ENCODE measurements at regions not wholly inside any gene's neighbourhood (a gene's known extent, or its start where the extent isn't known, plus 50 kb on each side); places are given as distances from the start of the nearest gene placed in this dataset.
"Not testable (repeated sequence)": the region's sequence is repeated elsewhere in the genome, so short reads cannot be mapped to it uniquely, and the experiment has no call there.

GRCh38 chr2:123652320-123652719 is 372.8 kb upstream of the CNTNAP5 start:
- TF ChIP-seq, protein P1, sequence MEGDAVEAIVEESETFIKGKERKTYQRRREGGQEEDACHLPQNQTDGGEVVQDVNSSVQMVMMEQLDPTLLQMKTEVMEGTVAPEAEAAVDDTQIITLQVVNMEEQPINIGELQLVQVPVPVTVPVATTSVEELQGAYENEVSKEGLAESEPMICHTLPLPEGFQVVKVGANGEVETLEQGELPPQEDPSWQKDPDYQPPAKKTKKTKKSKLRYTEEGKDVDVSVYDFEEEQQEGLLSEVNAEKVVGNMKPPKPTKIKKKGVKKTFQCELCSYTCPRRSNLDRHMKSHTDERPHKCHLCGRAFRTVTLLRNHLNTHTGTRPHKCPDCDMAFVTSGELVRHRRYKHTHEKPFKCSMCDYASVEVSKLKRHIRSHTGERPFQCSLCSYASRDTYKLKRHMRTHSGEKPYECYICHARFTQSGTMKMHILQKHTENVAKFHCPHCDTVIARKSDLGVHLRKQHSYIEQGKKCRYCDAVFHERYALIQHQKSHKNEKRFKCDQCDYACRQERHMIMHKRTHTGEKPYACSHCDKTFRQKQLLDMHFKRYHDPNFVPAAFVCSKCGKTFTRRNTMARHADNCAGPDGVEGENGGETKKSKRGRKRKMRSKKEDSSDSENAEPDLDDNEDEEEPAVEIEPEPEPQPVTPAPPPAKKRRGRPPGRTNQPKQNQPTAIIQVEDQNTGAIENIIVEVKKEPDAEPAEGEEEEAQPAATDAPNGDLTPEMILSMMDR (IDR thresholded peaks at IDR 0.05; ENCODE audit: low read length, missing control alignments), result no peak
- H3K4me3 ChIP-seq (replicated peaks; ENCODE audit: low read depth, low read length), result no peak overlapping the region
- DNase-seq (ENCODE audit: low read depth), result no peak

GRCh38 chr2:123656590-123656989 is 368.5 kb upstream of the CNTNAP5 start:
- TF ChIP-seq, protein P1 (IDR thresholded peaks at IDR 0.05; ENCODE audit: low read length, missing control alignments), result no peak
- no peak overlapping the region for H3K4me3 ChIP-seq (replicated peaks; ENCODE audit: low read depth, low read length)
- DNase-seq (ENCODE audit: low read depth), result no peak

DNA sequence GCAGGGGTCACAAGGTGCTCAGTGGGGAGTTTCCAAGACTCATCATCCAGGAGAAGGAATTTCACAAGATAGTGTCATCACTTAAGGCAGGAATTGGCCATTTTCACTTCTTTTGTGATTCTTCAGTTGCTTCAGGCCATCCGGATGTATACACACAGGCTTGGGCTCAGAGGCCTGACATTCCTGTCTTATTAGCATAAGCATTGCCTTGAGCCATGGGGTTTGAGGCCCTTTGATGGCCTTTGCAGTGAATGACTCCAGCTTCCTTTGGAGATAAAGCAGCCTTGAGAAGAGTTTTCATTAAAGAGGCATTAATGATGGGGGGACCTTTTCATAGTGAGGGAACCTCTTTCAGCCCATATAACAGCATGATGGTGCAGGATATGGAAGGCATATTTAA is 366.0 kb upstream of the CNTNAP5 start:
- TF ChIP-seq, protein P1 (IDR thresholded peaks at IDR 0.05; ENCODE audit: low read length, missing control alignments), result no peak
- H3K4me3 ChIP-seq (replicated peaks; ENCODE audit: low read depth, low read length), result no peak overlapping the region
- no peak for DNase-seq (ENCODE audit: low read depth)

DNA sequence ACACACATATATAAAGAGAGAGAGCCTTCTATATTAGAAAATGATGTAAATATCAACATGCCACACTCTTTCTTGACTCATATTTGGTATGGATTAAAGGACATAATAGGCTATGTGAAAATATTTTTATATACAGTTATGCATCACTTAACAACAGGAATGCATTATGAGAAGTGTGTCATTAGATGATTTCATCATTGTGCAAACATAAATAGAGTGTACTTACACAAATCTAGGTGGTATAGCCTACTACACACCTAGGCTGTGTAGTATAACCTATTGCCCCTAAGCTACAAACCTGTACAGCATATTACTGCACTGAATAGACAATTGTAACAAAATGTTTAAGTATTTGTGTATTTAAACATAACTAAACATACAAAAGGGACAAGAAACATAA is 354.8 kb upstream of the CNTNAP5 start:
- no peak for DNase-seq (ENCODE audit: low read depth)
- no peak overlapping the region for H3K4me3 ChIP-seq (replicated peaks; ENCODE audit: low read depth, low read length)
- TF ChIP-seq, protein P1 (IDR thresholded peaks at IDR 0.05; ENCODE audit: low read length, missing control alignments), result no peak

GRCh38 chr2:123683797-123684196 is 341.3 kb upstream of the CNTNAP5 start:
- not testable (repeated sequence) for H3K4me3 ChIP-seq (replicated peaks; ENCODE audit: low read depth, low read length); DNase-seq (ENCODE audit: low read depth)

GRCh38 chr2:123687064-123687463 is 338.0 kb upstream of the CNTNAP5 start:
- TF ChIP-seq, protein P1 (IDR thresholded peaks at IDR 0.05; ENCODE audit: low read length, missing control alignments), result no peak
- DNase-seq (ENCODE audit: low read depth), result no peak
- no peak overlapping the region for H3K4me3 ChIP-seq (replicated peaks; ENCODE audit: low read depth, low read length)

DNA sequence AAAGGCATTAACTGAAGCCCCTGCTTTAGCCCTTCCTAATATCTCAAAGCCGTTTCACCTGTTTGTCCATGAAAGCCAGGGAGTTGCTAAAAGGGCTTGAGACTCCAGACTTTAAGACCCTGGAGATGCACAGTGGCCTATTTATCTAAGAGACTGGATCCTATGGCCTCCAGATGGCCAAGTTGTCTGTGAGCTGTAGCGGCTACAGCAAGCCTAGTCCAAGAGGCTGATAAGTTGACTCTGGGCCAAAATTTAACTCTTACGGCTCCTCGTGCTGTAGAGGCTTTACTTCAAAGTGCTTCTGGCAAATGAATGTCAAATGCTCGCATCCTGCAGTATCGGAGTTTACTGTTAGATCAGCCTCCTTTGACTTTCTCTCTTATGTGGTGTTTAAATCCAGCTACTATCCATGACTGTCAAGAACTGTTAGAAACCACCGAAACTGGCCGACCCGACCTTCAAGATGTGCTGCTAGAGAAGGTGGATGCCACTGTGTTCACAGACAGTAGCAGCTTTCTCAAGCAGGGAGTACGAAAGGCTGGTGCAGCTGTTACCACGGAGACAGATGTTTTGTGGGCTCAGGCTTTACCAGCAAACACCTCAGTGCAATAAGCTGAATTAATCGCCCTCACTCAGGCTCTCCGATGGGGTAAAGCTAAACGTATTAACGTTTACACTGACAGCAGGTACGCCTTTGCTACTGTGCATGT is 336.7 kb upstream of the CNTNAP5 start:
- no peak overlapping the region for H3K4me3 ChIP-seq (replicated peaks; ENCODE audit: low read depth, low read length)
- TF ChIP-seq, protein P1 (IDR thresholded peaks at IDR 0.05; ENCODE audit: low read length, missing control alignments), result no peak
- no peak for DNase-seq (ENCODE audit: low read depth)

Measured in fibroblast of pulmonary artery (primary cell).